HFF-Myc (cell line): ENCODE measurements at regions not wholly inside any gene's neighbourhood (a gene's known extent, or its start where the extent isn't known, plus 50 kb on each side); places are given as distances from the start of the nearest gene placed in this dataset.

Experiments
- DNase-seq: peaks from one replicate; pipeline ENCODE4 v3.0.0-alpha.2; 2011; ENCODE audit warnings: low read depth; ENCODE audit errors: extremely low read depth
- H3K4me3 ChIP-seq: replicated peaks from 2 replicates; pipeline ENCODE4 v1.5.1; 2011; ENCODE audit warnings: low read depth, mild to moderate bottlenecking, control low read depth, low read length
- TF ChIP-seq, protein P1 (sequence below): IDR thresholded peaks from 2 replicates; pipeline ENCODE4 v1.5.1; 2012; ENCODE audit warnings: mild to moderate bottlenecking, low read depth, low read length, control low read depth; ENCODE audit errors: missing control alignments

DNA sequence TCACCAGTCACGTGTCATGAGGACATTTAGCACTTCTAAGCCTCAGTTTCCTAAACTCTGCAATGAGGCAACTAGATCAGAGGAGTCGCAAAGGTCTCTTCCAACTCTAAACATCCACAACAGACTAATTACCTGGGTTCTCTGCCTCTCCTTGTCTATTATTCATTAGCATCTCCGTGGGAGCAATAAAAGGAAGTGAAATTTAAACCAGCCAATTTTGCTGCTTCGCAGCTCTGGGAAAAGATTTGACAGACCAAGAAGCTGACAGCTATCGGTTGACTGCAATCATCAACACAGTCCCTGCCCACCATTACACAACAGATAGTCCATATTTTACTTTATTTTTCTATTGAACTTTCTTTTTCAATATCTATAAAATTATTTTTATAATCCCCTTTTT, 308.9 kb downstream of the NR2F1-AS1 start:
- TF ChIP-seq, protein P1, sequence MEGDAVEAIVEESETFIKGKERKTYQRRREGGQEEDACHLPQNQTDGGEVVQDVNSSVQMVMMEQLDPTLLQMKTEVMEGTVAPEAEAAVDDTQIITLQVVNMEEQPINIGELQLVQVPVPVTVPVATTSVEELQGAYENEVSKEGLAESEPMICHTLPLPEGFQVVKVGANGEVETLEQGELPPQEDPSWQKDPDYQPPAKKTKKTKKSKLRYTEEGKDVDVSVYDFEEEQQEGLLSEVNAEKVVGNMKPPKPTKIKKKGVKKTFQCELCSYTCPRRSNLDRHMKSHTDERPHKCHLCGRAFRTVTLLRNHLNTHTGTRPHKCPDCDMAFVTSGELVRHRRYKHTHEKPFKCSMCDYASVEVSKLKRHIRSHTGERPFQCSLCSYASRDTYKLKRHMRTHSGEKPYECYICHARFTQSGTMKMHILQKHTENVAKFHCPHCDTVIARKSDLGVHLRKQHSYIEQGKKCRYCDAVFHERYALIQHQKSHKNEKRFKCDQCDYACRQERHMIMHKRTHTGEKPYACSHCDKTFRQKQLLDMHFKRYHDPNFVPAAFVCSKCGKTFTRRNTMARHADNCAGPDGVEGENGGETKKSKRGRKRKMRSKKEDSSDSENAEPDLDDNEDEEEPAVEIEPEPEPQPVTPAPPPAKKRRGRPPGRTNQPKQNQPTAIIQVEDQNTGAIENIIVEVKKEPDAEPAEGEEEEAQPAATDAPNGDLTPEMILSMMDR, result no peak

GRCh38 chr5:93267736-93268135, 313.3 kb downstream of the NR2F1-AS1 start:
- TF ChIP-seq, protein P1, result no peak
- DNase-seq, result no peak
- H3K4me3 ChIP-seq, result no peak overlapping the region

More for the DNA sequence above, 308.9 kb downstream of the NR2F1-AS1 start:
- no peak for DNase-seq
- H3K4me3 ChIP-seq, result no peak overlapping the region

GRCh38 chr5:93267276-93267675, 313.7 kb downstream of the NR2F1-AS1 start:
- no peak overlapping the region for H3K4me3 ChIP-seq
- TF ChIP-seq, protein P1, result no peak
- no peak for DNase-seq

DNA sequence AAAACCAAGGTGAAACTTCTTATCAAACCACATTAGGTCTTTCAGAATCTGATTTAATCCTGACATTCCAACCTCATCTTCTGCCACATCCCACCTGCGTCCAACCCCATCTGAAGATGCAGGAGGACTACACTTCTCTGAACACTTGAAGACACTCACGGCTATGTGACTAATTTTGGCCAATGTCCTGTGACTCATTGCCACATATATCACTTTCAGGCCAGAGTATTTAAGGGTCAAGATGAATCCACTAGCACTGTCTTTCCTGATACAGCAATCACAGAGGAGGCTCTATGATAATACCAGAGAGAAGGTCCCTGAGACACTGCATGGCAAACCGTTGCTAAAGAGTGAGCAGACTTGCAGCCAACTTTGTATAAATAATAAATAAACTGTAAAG, 323.4 kb downstream of the NR2F1-AS1 start:
- TF ChIP-seq, protein P1, result no peak
- DNase-seq, result no peak
- no peak overlapping the region for H3K4me3 ChIP-seq

- DNase-seq, result no peak
- H3K4me3 ChIP-seq, result no peak overlapping the region
- TF ChIP-seq, protein P1, result no peak
These were observed 325.2 kb downstream of the NR2F1-AS1 start for GRCh38 chr5:93255796-93256195.

- TF ChIP-seq, protein P1, result peak; percentile 12
- no peak overlapping the region for H3K4me3 ChIP-seq
- DNase-seq, result no peak
These were observed 328.9 kb downstream of the NR2F1-AS1 start for GRCh38 chr5:93252165-93252564.

GRCh38 chr5:93251347-93251746, 329.7 kb downstream of the NR2F1-AS1 start:
- no peak for DNase-seq
- no peak overlapping the region for H3K4me3 ChIP-seq
- TF ChIP-seq, protein P1, result no peak
